ENCODE measurements at regions not wholly inside any gene's neighbourhood (a gene's known extent, or its start where the extent isn't known, plus 50 kb on each side); places are given as distances from the start of the nearest gene placed in this dataset.
A peak's percentile ranks its signal among the peaks of the same experiment; 100 is the strongest.

DNA sequence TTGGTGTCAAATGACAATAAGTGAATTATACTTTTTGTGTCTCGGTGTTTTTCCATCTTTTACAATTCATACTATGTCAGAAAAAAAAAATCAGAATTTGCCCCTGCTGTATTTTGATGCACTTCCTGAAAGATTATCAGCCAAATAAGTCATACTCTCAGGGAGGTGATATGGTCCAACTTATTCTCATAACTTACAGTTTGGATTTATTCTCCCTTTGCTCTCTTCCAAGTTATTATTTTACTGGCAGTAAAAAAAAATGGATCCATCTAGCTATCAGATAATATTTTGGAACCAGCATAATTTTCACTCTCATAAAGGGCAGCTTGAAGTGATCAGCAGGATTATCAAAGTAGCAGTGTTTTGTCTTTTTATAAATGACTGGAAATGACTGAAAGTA lies 337.1 kb downstream of the BMPER start:
- no peaks in the 10 kb centered on the region for H3K4me1 Mint-ChIP-seq (ENCODE audit: low read depth)
- no peak overlapping the region for H3K4me3 Mint-ChIP-seq (ENCODE audit: unreplicated experiment)
- H3K27me3 Mint-ChIP-seq (ENCODE audit: low read depth), result peaks cover 5% of the 10 kb centered on the region
- TF ChIP-seq, protein P1, sequence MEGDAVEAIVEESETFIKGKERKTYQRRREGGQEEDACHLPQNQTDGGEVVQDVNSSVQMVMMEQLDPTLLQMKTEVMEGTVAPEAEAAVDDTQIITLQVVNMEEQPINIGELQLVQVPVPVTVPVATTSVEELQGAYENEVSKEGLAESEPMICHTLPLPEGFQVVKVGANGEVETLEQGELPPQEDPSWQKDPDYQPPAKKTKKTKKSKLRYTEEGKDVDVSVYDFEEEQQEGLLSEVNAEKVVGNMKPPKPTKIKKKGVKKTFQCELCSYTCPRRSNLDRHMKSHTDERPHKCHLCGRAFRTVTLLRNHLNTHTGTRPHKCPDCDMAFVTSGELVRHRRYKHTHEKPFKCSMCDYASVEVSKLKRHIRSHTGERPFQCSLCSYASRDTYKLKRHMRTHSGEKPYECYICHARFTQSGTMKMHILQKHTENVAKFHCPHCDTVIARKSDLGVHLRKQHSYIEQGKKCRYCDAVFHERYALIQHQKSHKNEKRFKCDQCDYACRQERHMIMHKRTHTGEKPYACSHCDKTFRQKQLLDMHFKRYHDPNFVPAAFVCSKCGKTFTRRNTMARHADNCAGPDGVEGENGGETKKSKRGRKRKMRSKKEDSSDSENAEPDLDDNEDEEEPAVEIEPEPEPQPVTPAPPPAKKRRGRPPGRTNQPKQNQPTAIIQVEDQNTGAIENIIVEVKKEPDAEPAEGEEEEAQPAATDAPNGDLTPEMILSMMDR (IDR thresholded peaks at IDR 0.05), result no peak
- H3K36me3 Mint-ChIP-seq (ENCODE audit: low read depth), result no peaks in the 10 kb centered on the region
- no peak for DNase-seq (ENCODE audit: low spot score)
- H3K27ac Mint-ChIP-seq (ENCODE audit: unreplicated experiment), result no peak overlapping the region
- peaks cover 2% of the 10 kb centered on the region for H3K9me3 Mint-ChIP-seq (ENCODE audit: low read depth)

DNA sequence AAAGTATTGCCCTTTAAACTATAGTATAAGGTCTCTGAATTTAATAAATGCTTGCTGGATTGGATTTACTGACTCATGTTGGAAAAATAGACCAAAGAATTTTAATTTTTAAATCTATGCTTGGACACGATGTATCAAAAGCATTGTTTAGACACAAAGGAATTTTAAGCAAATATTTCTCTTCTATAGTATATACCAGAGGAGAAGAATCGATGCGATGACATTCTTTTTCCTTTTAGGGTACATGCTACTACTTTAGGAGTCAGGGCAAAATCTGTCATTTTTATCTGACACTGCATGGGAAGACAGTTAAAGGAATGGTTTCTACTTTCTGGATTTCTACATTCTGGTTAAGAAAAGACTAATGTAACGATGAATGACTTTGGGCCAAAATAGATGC lies 339.9 kb downstream of the BMPER start:
- H3K27ac Mint-ChIP-seq (ENCODE audit: unreplicated experiment), result no peak overlapping the region
- TF ChIP-seq, protein P1 (IDR thresholded peaks at IDR 0.05), result no peak
- H3K9me3 Mint-ChIP-seq (ENCODE audit: low read depth), result peaks cover 2% of the 10 kb centered on the region
- H3K4me1 Mint-ChIP-seq (ENCODE audit: low read depth), result no peaks in the 10 kb centered on the region
- DNase-seq (ENCODE audit: low spot score), result no peak
- H3K27me3 Mint-ChIP-seq (ENCODE audit: low read depth), result peaks cover 3% of the 10 kb centered on the region
- H3K36me3 Mint-ChIP-seq (ENCODE audit: low read depth), result no peaks in the 10 kb centered on the region
- H3K4me3 Mint-ChIP-seq (ENCODE audit: unreplicated experiment), result no peak overlapping the region

DNA sequence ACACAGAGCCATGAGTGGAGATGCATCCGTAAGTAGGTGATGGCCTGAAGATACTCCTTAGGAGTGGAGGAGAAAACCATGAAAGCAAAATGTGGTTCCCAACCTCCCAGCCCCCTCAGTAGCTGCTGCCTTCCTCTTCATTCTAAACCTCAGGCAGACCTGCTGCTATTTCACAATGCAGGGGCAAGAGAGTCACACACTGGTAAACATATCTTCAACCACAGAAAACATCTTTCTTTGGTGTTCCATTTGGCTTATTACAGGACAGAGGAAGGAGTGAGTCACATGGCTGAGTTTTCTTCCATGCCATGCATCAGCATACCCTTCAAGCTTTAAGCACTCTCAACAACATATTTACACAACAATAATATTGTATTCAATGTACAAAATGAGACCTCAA lies 342.1 kb downstream of the BMPER start:
- Mint-ChIP-seq H3K4me1 (ENCODE audit: low read depth) (no peaks in the 10 kb centered on the region), H3K9me3 (ENCODE audit: low read depth) (peaks cover 2% of the 10 kb centered on the region), H3K4me3 (ENCODE audit: unreplicated experiment) (no peak overlapping the region)

DNA sequence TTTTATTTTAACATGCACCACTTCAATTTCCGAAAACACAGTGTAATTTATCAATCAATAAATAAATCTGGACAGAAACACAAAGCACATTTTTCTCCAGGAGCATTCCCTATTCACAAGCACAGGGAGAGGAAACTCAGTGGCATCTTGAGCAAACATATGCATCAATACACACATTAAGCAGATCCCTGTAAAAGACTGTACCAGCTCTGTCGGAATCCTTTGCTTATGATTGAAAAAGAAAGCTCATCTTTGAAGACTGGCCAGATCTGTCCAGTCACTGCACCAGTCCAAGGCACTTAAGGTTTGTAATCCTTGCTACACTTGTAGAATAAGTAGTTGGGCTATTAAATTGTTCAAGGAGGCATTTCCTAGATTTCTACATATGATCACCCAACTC lies 343.9 kb downstream of the BMPER start:
- Mint-ChIP-seq H3K4me1 (ENCODE audit: low read depth) (no peaks in the 10 kb centered on the region), H3K4me3 (ENCODE audit: unreplicated experiment) (no peak overlapping the region), H3K27ac (ENCODE audit: unreplicated experiment) (no peak overlapping the region), H3K9me3 (ENCODE audit: low read depth) (peaks cover 2% of the 10 kb centered on the region), H3K27me3 (ENCODE audit: low read depth) (peaks cover 5% of the 10 kb centered on the region), H3K36me3 (ENCODE audit: low read depth) (no peaks in the 10 kb centered on the region)
- TF ChIP-seq, protein P1 (IDR thresholded peaks at IDR 0.05), result no peak
- no peak for DNase-seq (ENCODE audit: low spot score)

More for the DNA sequence above, 342.1 kb downstream of the BMPER start:
- no peak for DNase-seq (ENCODE audit: low spot score)
- no peaks in the 10 kb centered on the region for H3K36me3 Mint-ChIP-seq (ENCODE audit: low read depth)
- TF ChIP-seq, protein P1 (IDR thresholded peaks at IDR 0.05), result no peak
- H3K27ac Mint-ChIP-seq (ENCODE audit: unreplicated experiment), result no peak overlapping the region
- peaks cover 4% of the 10 kb centered on the region for H3K27me3 Mint-ChIP-seq (ENCODE audit: low read depth)

DNA sequence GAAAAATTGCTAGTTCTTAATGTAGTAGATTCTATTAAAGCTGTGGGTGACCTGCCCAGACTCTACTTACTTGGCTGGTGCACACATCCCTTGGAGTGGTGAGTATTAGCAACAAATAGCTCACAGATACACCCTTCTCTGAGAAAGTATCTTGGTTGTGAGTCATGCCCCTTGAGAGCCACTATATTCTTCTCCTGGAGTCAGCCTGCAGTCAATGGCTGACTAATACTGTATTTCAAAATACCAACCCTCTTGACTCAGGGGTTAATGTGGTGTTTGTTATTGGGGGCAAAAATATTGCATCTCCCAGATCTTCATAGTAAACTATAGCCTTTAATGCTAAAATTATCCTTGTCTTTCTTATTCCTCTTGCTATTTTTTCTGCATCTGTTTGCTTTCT lies 354.9 kb downstream of the BMPER start:
- TF ChIP-seq, protein P1 (IDR thresholded peaks at IDR 0.05), result no peak

More for the DNA sequence above, 354.9 kb downstream of the BMPER start:
- peaks cover 9% of the 10 kb centered on the region for H3K4me1 Mint-ChIP-seq (ENCODE audit: low read depth)
- H3K36me3 Mint-ChIP-seq (ENCODE audit: low read depth), result no peaks in the 10 kb centered on the region
- no peak overlapping the region for H3K4me3 Mint-ChIP-seq (ENCODE audit: unreplicated experiment)
- no peak for DNase-seq (ENCODE audit: low spot score)
- H3K27me3 Mint-ChIP-seq (ENCODE audit: low read depth), result peaks cover 3% of the 10 kb centered on the region
- H3K27ac Mint-ChIP-seq (ENCODE audit: unreplicated experiment), result peak overlapping the region; percentile 71
- no peaks in the 10 kb centered on the region for H3K9me3 Mint-ChIP-seq (ENCODE audit: low read depth)
